H9 (cell line): ENCODE measurements at regions not wholly inside any gene's neighbourhood (a gene's known extent, or its start where the extent isn't known, plus 50 kb on each side); places are given as distances from the start of the nearest gene placed in this dataset.

Source experiments
- DNase-seq: peaks from one replicate; pipeline ENCODE4 v3.0.0-alpha.2; 2017
- H2AFZ ChIP-seq: one replicate; pipeline ENCODE4 v1.6.1; 2013; ENCODE audit warnings: mild to moderate bottlenecking, low read length, control low read depth, moderate library complexity
- H2AK5ac ChIP-seq: 2 replicates; pipeline ENCODE4 v1.6.1; 2013; ENCODE audit warnings: low read length, control low read depth, mixed read lengths; ENCODE audit not compliant: insufficient read length
- H2BK120ac ChIP-seq: one replicate; pipeline ENCODE4 v1.6.1; 2013; ENCODE audit warnings: low read depth, mild to moderate bottlenecking, low read length, control low read depth, inconsistent platforms; ENCODE audit not compliant: poor library complexity, severe bottlenecking
- H2BK12ac ChIP-seq: 2 replicates; pipeline ENCODE4 v1.6.1; 2013; ENCODE audit warnings: low read length, control low read depth, mixed read lengths, low read depth; ENCODE audit not compliant: insufficient read length
- H2BK15ac ChIP-seq: 2 replicates; pipeline ENCODE4 v1.6.1; 2013; ENCODE audit warnings: low read depth, low read length, control low read depth
- H2BK20ac ChIP-seq: one replicate; pipeline ENCODE4 v1.6.1; 2013; ENCODE audit warnings: low read depth, mild to moderate bottlenecking, low read length, control low read depth, inconsistent platforms; ENCODE audit not compliant: poor library complexity, severe bottlenecking
- H2BK5ac ChIP-seq: 2 replicates; pipeline ENCODE4 v1.6.1; 2013; ENCODE audit warnings: low read length, control low read depth, mixed read lengths; ENCODE audit not compliant: insufficient read length
- H3K14ac ChIP-seq: 2 replicates; pipeline ENCODE4 v1.6.1; 2013; ENCODE audit warnings: low read length, control low read depth; ENCODE audit not compliant: insufficient read depth
- H3K18ac ChIP-seq: 2 replicates; pipeline ENCODE4 v1.6.1; 2013; ENCODE audit warnings: low read depth, mild to moderate bottlenecking, mixed read lengths, low read length, control low read depth; ENCODE audit not compliant: insufficient read length
- H3K23ac ChIP-seq: 2 replicates; pipeline ENCODE4 v1.6.1; 2013; ENCODE audit warnings: low read length, control low read depth, mixed read lengths, low read depth; ENCODE audit not compliant: insufficient read length
- H3K23me2 ChIP-seq: 2 replicates; pipeline ENCODE4 v1.6.1; 2013; ENCODE audit warnings: low read depth, mild to moderate bottlenecking, mixed read lengths, low read length, control low read depth; ENCODE audit not compliant: insufficient read length, poor library complexity, severe bottlenecking
- H3K27ac ChIP-seq: 2 replicates; pipeline ENCODE4 v1.5.1; 2013; ENCODE audit warnings: low read length, control low read depth, mixed read lengths, low read depth; ENCODE audit not compliant: insufficient read length
- H3K27me3 ChIP-seq: 2 replicates; pipeline ENCODE4 v1.6.1; 2013; ENCODE audit warnings: low read length, control low read depth, inconsistent platforms; ENCODE audit not compliant: insufficient read depth
- H3K4ac ChIP-seq: 2 replicates; pipeline ENCODE4 v1.6.1; 2013; ENCODE audit warnings: low read depth, mild to moderate bottlenecking, control low read depth, inconsistent platforms, low read length, moderate library complexity
- H3K4me1 ChIP-seq: 2 replicates; pipeline ENCODE4 v1.6.1; 2013; ENCODE audit warnings: low read length, control low read depth, inconsistent platforms; ENCODE audit not compliant: insufficient read depth
- H3K4me2 ChIP-seq: 2 replicates; pipeline ENCODE4 v1.6.1; 2013; ENCODE audit warnings: low read length, control low read depth, mixed read lengths; ENCODE audit not compliant: insufficient read length, insufficient read depth
- H3K56ac ChIP-seq: 2 replicates; pipeline ENCODE4 v1.6.1; 2013; ENCODE audit warnings: low read depth, mild to moderate bottlenecking, mixed read lengths, low read length, control low read depth; ENCODE audit not compliant: insufficient read length
- H3K79me1 ChIP-seq: 2 replicates; pipeline ENCODE4 v1.6.1; 2013; ENCODE audit warnings: low read depth, mild to moderate bottlenecking, moderate library complexity, low read length, control low read depth, inconsistent platforms; ENCODE audit not compliant: insufficient read depth, poor library complexity, severe bottlenecking
- H3K79me2 ChIP-seq: 2 replicates; pipeline ENCODE4 v1.6.1; 2013; ENCODE audit warnings: low read length, control low read depth, inconsistent platforms; ENCODE audit not compliant: insufficient read depth
- H3K9ac ChIP-seq: 2 replicates; pipeline ENCODE4 v1.6.1; 2013; ENCODE audit warnings: low read length, control low read depth, mixed read lengths; ENCODE audit not compliant: insufficient read length; ENCODE audit errors: extremely low read depth
- H3K9me3 ChIP-seq: one replicate; pipeline ENCODE4 v1.6.1; 2013; ENCODE audit warnings: low read depth, low read length, inconsistent platforms; ENCODE audit not compliant: control insufficient read depth
- H3T11ph ChIP-seq: one replicate; pipeline ENCODE4 v1.6.1; 2013; ENCODE audit warnings: mild to moderate bottlenecking, low read length, control low read depth, inconsistent platforms
- H4K20me1 ChIP-seq: one replicate; pipeline ENCODE4 v1.6.1; 2013; ENCODE audit not compliant: control insufficient read depth, insufficient read length, insufficient read depth
- H4K5ac ChIP-seq: 2 replicates; pipeline ENCODE4 v1.6.1; 2013; ENCODE audit warnings: low read depth, mild to moderate bottlenecking, mixed read lengths, low read length, control low read depth; ENCODE audit not compliant: insufficient read length
- H4K8ac ChIP-seq: replicated peaks from 2 replicates; pipeline ENCODE4 v1.6.1; 2013; ENCODE audit warnings: low read length, control low read depth, mixed read lengths, low read depth; ENCODE audit not compliant: insufficient read length
- H4K91ac ChIP-seq: 2 replicates; pipeline ENCODE4 v1.6.1; 2013; ENCODE audit warnings: low read depth, mild to moderate bottlenecking, moderate library complexity, mixed read lengths, low read length, control low read depth; ENCODE audit not compliant: insufficient read length
- H3K27ac Mint-ChIP-seq, 3 experiments: 2 replicates in 2 of 3; 3 replicates in 1 of 3; pipeline ENCODE4 v1.8.0; 2020 to 2021; ENCODE audit warnings: mixed read lengths in 3 of 3, mild to moderate bottlenecking in 1 of 3, moderate library complexity in 1 of 3
- H3K27me3 Mint-ChIP-seq: 2 replicates; pipeline ENCODE4 v1.8.0; 2021; ENCODE audit warnings: low read depth, mild to moderate bottlenecking, moderate library complexity, mixed read lengths
- H3K36me3 Mint-ChIP-seq, 3 experiments: 2 replicates in 2 of 3; 3 replicates in 1 of 3; pipeline ENCODE4 v1.8.0; 2020 to 2021; ENCODE audit warnings: low read depth in 3 of 3, mixed read lengths in 3 of 3; ENCODE audit not compliant: insufficient read depth in 1 of 3
- H3K4me1 Mint-ChIP-seq, 2 experiments: 2 replicates each; pipeline ENCODE4 v1.8.0; 2020; ENCODE audit warnings: mixed read lengths in 2 of 2
- H3K4me3 Mint-ChIP-seq, 2 experiments: 2 replicates in 1 of 2; 3 replicates in 1 of 2; pipeline ENCODE4 v1.8.0; 2020 to 2021; ENCODE audit warnings: mild to moderate bottlenecking in 2 of 2, mixed read lengths in 2 of 2, moderate library complexity in 1 of 2
- H3K9me3 Mint-ChIP-seq, 2 experiments: 2 replicates in 1 of 2; 3 replicates in 1 of 2; pipeline ENCODE4 v1.8.0; 2020; ENCODE audit warnings: mild to moderate bottlenecking in 2 of 2, mixed read lengths in 2 of 2, moderate library complexity in 1 of 2
- CTCF ChIP-seq: fragments of 200-600 bp; sonication (generic); conservative IDR thresholded peaks from 3 replicates; pipeline ENCODE4 v1.8.0; 2021; ENCODE audit warnings: antibody characterized with exemption, mild to moderate bottlenecking
- WGBS: extraction: QIAGEN DNeasy Blood & Tissue Kit; methylation state at CpG from one replicate; pipeline ENCODE4 v1.1.7; 2013; ENCODE audit warnings: missing lambda C conversion rate, low lambda C conversion rate, mixed read lengths; ENCODE audit not compliant: insufficient read length; ENCODE audit errors: extremely low coverage; 5-methylcytosine and 5-hydroxymethylcytosine counted together

- Histone ChIP-seq H3T11ph (no peak overlapping the region), H3K4me1 (no peaks in the 10 kb centered on the region), H3K23ac (no peak overlapping the region), H3K18ac (no peak overlapping the region), H3K23me2 (no peaks in the 10 kb centered on the region), H3K27me3 (no peaks in the 10 kb centered on the region), H3K27ac (no peak overlapping the region), H2AFZ (no peak overlapping the region), H3K79me2 (no peaks in the 10 kb centered on the region), H2BK20ac (no peak overlapping the region), H3K4ac (no peak overlapping the region), H3K4me2 (no peak overlapping the region), H3K79me1 (no peaks in the 10 kb centered on the region), H2BK15ac (no peak overlapping the region), H2BK12ac (no peak overlapping the region), H4K8ac (no peak overlapping the region), H3K56ac (no peak overlapping the region), H2BK5ac (no peak overlapping the region), H4K91ac (no peak overlapping the region), H4K20me1 (no peaks in the 10 kb centered on the region), H3K14ac (no peak overlapping the region), H2BK120ac (no peak overlapping the region), H4K5ac (no peak overlapping the region), H3K9ac (no peak overlapping the region), H3K9me3 (no peaks in the 10 kb centered on the region), H2AK5ac (no peak overlapping the region)
- no peak overlapping the region for H3K4me3 Mint-ChIP-seq
- no CpG with 5 or more reads among the region's 2 CpGs for WGBS
- peaks cover 32 to 36% of the 10 kb centered on the region in 2 experiments for H3K9me3 Mint-ChIP-seq
- DNase-seq, result no peak
- H3K36me3 Mint-ChIP-seq, result peaks cover 0 to 21% (median 2%) of the 10 kb centered on the region in 3 experiments; a peak in 6 of 7 replicates
- H3K27ac Mint-ChIP-seq, result no peak overlapping the region
- TF ChIP-seq CTCF, result no peak
- H3K4me1 Mint-ChIP-seq, result no peaks in the 10 kb centered on the region
- no peaks in the 10 kb centered on the region for H3K27me3 Mint-ChIP-seq
Observed at GRCh38 chr2:126329173-126329572, 326.8 kb upstream of the GYPC start.
